GM12891 (cell line): ENCODE measurements at regions not wholly inside any gene's neighbourhood (a gene's known extent, or its start where the extent isn't known, plus 50 kb on each side); places are given as distances from the start of the nearest gene placed in this dataset.
A peak's percentile ranks its signal among the peaks of the same experiment; 100 is the strongest.

Experiments used
- DNase-seq: peaks from one replicate; pipeline ENCODE4 v3.0.0; 2011; ENCODE audit warnings: low spot score; ENCODE audit not compliant: insufficient read length
- FAIRE-seq: peaks from 2 replicates; lab custom pipeline; 2011; peaks lifted over from hg19 to GRCh38; lab: Jason Lieb, UNC
- PAX5 ChIP-seq: IDR thresholded peaks from 2 replicates; pipeline ENCODE4 v1.6.1; 2011; ENCODE audit warnings: low read length, moderate library complexity, mild to moderate bottlenecking; ENCODE audit not compliant: insufficient read depth, severe bottlenecking
- POLR2A ChIP-seq: IDR thresholded peaks from 2 replicates; pipeline ENCODE4 v1.6.1; 2011; ENCODE audit warnings: low read depth, low read length, control low read depth
- POLR2AphosphoS5 ChIP-seq: IDR thresholded peaks from 2 replicates; pipeline ENCODE4 v1.6.1; 2011; ENCODE audit warnings: low read depth, low read length, control low read depth
- POU2F2 ChIP-seq: IDR thresholded peaks from 2 replicates; pipeline ENCODE4 v1.6.1; 2011; ENCODE audit warnings: low read depth, mild to moderate bottlenecking, control low read depth, low read length, moderate library complexity
- SPI1 ChIP-seq: IDR thresholded peaks from 2 replicates; pipeline ENCODE4 v1.6.1; 2011; ENCODE audit warnings: low read depth, low read length, control low read depth
- TAF1 ChIP-seq: IDR thresholded peaks from 2 replicates; pipeline ENCODE4 v1.6.1; 2011; ENCODE audit warnings: low read depth, low read length, control low read depth

GRCh38 chr6:156515242-156515641 lies 261.9 kb upstream of the ARID1B start:
- TF ChIP-seq PAX5, result no peak
- TF ChIP-seq POU2F2, result no peak
- no peak for TF ChIP-seq POLR2AphosphoS5
- no peak for TF ChIP-seq POLR2A
- TF ChIP-seq TAF1, result no peak
- no peak for TF ChIP-seq SPI1
- FAIRE-seq (no peak), DNase-seq (no peak)

- FAIRE-seq (no peak), DNase-seq (no peak)
- TF ChIP-seq SPI1, result no peak
These were observed 263.7 kb upstream of the ARID1B start for GRCh38 chr6:156513504-156513903.

GRCh38 chr6:156511570-156511969 lies 265.6 kb upstream of the ARID1B start:
- FAIRE-seq, result no peak
- TF ChIP-seq SPI1 (no peak), PAX5 (no peak), TAF1 (no peak), POU2F2 (no peak), POLR2AphosphoS5 (no peak), POLR2A (no peak)
- DNase-seq, result no peak

GRCh38 chr6:156511051-156511450 lies 266.1 kb upstream of the ARID1B start:
- FAIRE-seq, result no peak
- no peak for DNase-seq
- no peak for TF ChIP-seq POLR2A
- TF ChIP-seq SPI1, result no peak
- TF ChIP-seq TAF1, result no peak
- TF ChIP-seq PAX5, result no peak
- no peak for TF ChIP-seq POU2F2
- TF ChIP-seq POLR2AphosphoS5, result no peak

GRCh38 chr6:156510242-156510641 lies 266.9 kb upstream of the ARID1B start:
- no peak for TF ChIP-seq POLR2AphosphoS5
- TF ChIP-seq TAF1, result no peak
- TF ChIP-seq POLR2A, result no peak
- DNase-seq, result no peak
- FAIRE-seq, result no peak

GRCh38 chr6:156509496-156509895 lies 267.7 kb upstream of the ARID1B start:
- TF ChIP-seq POLR2A, result no peak
- TF ChIP-seq POLR2AphosphoS5, result no peak
- TF ChIP-seq SPI1, result no peak
- TF ChIP-seq TAF1, result no peak
- DNase-seq (no peak), FAIRE-seq (no peak)

GRCh38 chr6:156508923-156509322 lies 268.3 kb upstream of the ARID1B start:
- TF ChIP-seq SPI1 (peak; percentile 71), TAF1 (no peak)
- no peak for DNase-seq
- FAIRE-seq, result no peak

GRCh38 chr6:156508126-156508525 lies 269.1 kb upstream of the ARID1B start:
- FAIRE-seq (no peak), DNase-seq (no peak)
- TF ChIP-seq POLR2A (no peak), TAF1 (no peak)

GRCh38 chr6:156507656-156508055 lies 269.5 kb upstream of the ARID1B start:
- DNase-seq, result no peak
- no peak for FAIRE-seq
- TF ChIP-seq SPI1, result no peak

- DNase-seq, result no peak
- no peak for FAIRE-seq
- TF ChIP-seq PAX5 (no peak), SPI1 (no peak), POU2F2 (no peak), TAF1 (no peak), POLR2A (no peak), POLR2AphosphoS5 (no peak)
These were observed 270.1 kb upstream of the ARID1B start for GRCh38 chr6:156507106-156507505.

GRCh38 chr6:156502969-156503504 lies 274.1 kb upstream of the ARID1B start:
- TF ChIP-seq POLR2AphosphoS5 (no peak), TAF1 (no peak), POLR2A (no peak), PAX5 (no peak)
- FAIRE-seq (no peak), DNase-seq (no peak)

GRCh38 chr6:156497618-156498017 lies 279.6 kb upstream of the ARID1B start:
- FAIRE-seq (no peak), DNase-seq (no peak)
- TF ChIP-seq TAF1 (no peak), POLR2A (no peak), PAX5 (no peak), POU2F2 (no peak), POLR2AphosphoS5 (no peak), SPI1 (no peak)
